Type B pancreatic cell (in vitro differentiated cells): ENCODE measurements at regions not wholly inside any gene's neighbourhood (a gene's known extent, or its start where the extent isn't known, plus 50 kb on each side); places are given as distances from the start of the nearest gene placed in this dataset.

ENCODE experiments used
- DNase-seq: peaks from one replicate; pipeline ENCODE4 v3.0.0; 2021; ENCODE audit warnings: mixed read lengths; ENCODE audit not compliant: unreplicated experiment; ENCODE audit errors: extremely low spot score
- H3K27ac Mint-ChIP-seq: 2 replicates; pipeline ENCODE4 v1.8.0; 2021; ENCODE audit warnings: mild to moderate bottlenecking, mixed read lengths
- H3K27me3 Mint-ChIP-seq: 2 replicates; pipeline ENCODE4 v1.8.0; 2021; ENCODE audit warnings: mixed read lengths
- H3K36me3 Mint-ChIP-seq: 2 replicates; pipeline ENCODE4 v1.8.0; 2021; ENCODE audit warnings: mixed read lengths
- H3K4me1 Mint-ChIP-seq: one replicate; pipeline ENCODE4 v1.8.0; 2021; ENCODE audit warnings: mixed read lengths; ENCODE audit not compliant: unreplicated experiment
- H3K4me3 Mint-ChIP-seq: 2 replicates; pipeline ENCODE4 v1.8.0; 2021; ENCODE audit warnings: mild to moderate bottlenecking, mixed read lengths
- H3K9me3 Mint-ChIP-seq: 2 replicates; pipeline ENCODE4 v1.8.0; 2021; ENCODE audit warnings: mixed read lengths
- TF ChIP-seq, protein P1 (sequence below): fragments of 200-600 bp; sonication (generic); conservative IDR thresholded peaks from 2 replicates; pipeline ENCODE4 v1.5.0; 2021; ENCODE audit warnings: antibody characterized with exemption, mild to moderate bottlenecking

DNA sequence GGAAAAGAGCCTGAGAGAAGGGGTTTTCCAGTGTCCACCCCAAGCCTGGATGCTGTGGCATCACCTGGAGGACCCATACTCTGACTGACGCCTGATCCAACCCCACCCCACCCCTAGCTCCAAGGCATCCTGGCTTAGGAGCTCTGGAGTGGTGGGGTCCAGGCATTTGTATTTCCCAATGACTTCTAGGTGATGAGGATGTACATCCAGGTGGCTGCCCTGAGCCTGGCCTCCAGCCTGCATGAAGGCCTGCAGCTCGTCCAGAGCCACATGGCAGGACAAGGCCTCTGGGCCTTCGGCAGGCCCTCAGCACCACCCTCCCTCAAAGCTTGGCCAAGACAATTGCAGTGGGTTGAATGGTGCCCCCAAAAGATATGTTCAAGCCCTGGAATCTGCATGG lies 347.5 kb downstream of the C16orf95 start:
- Mint-ChIP-seq H3K4me1 (peaks cover 13% of the 10 kb centered on the region), H3K36me3 (no peaks in the 10 kb centered on the region), H3K27me3 (peaks cover 32% of the 10 kb centered on the region), H3K27ac (no peak overlapping the region), H3K9me3 (no peaks in the 10 kb centered on the region), H3K4me3 (no peak overlapping the region)
- TF ChIP-seq, protein P1, sequence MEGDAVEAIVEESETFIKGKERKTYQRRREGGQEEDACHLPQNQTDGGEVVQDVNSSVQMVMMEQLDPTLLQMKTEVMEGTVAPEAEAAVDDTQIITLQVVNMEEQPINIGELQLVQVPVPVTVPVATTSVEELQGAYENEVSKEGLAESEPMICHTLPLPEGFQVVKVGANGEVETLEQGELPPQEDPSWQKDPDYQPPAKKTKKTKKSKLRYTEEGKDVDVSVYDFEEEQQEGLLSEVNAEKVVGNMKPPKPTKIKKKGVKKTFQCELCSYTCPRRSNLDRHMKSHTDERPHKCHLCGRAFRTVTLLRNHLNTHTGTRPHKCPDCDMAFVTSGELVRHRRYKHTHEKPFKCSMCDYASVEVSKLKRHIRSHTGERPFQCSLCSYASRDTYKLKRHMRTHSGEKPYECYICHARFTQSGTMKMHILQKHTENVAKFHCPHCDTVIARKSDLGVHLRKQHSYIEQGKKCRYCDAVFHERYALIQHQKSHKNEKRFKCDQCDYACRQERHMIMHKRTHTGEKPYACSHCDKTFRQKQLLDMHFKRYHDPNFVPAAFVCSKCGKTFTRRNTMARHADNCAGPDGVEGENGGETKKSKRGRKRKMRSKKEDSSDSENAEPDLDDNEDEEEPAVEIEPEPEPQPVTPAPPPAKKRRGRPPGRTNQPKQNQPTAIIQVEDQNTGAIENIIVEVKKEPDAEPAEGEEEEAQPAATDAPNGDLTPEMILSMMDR, result no peak
- DNase-seq, result no peak

DNA sequence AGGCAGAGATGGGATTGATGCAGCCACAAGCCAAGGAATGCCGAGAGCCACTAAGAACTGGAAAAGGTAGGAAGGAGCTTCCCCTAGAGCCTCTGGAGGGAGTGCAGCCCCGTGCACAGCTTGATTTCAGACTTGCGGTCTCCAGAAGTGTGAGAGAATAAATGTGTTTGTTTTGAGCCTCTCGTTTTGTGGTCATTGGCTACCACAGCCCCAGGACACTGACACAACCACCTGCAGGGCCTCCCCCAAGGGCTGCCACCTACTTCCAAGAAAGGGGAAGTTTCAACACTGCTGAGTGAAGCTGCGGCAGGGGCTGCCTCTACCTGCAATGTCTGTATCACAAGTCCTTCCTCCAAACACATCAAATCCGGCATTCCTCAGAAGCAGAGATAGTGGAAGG lies 346.9 kb downstream of the C16orf95 start:
- Mint-ChIP-seq H3K4me3 (no peak overlapping the region), H3K4me1 (peaks cover 15% of the 10 kb centered on the region), H3K36me3 (no peaks in the 10 kb centered on the region), H3K27me3 (peaks cover 34% of the 10 kb centered on the region), H3K9me3 (no peaks in the 10 kb centered on the region), H3K27ac (no peak overlapping the region)
- DNase-seq, result no peak
- TF ChIP-seq, protein P1, result no peak

DNA sequence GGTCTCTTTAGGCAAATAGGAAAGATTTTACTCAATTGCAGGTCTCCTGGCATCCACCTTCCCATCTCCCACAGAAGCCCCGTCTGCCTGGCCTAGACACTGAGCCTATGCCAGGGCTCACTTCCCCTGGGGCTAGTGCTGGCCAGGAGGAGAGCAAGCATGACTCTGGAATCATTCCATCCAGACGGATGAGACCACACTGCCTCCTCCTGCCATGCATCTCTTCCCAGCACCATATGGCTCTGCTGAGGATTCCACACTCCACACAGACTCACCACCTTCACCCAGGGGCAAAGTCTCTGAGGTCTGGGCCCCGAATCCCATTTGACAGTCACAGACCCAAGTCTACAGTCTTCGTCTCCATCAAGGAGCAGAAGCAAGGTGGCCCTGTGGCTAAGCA lies 346.5 kb downstream of the C16orf95 start:
- Mint-ChIP-seq H3K36me3 (no peaks in the 10 kb centered on the region), H3K27ac (no peak overlapping the region), H3K4me1 (peaks cover 15% of the 10 kb centered on the region), H3K27me3 (peaks cover 30% of the 10 kb centered on the region), H3K9me3 (no peaks in the 10 kb centered on the region), H3K4me3 (no peak overlapping the region)
- TF ChIP-seq, protein P1, result no peak
- DNase-seq, result no peak

DNA sequence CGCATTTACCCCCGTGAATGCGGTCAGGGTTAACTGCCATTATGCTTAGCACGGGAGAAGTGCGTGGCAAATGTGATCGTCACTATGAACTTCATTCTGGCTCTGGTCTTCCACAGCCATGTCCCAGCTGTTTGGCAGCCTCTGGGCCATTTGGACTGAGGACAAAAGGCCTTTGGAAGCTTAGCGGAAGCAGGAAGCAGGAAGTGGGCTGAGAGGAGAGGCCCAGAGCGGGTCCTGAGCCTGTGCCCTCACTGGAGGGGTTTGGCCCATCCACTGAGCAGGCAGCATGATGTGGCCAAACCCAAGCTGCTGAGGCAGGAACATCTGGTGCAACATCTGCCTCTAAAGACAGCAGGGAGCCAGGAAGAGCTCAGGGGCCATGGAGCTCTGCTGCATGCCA lies 345.9 kb downstream of the C16orf95 start:
- TF ChIP-seq, protein P1, result no peak
- Mint-ChIP-seq H3K4me3 (no peak overlapping the region), H3K9me3 (no peaks in the 10 kb centered on the region), H3K36me3 (no peaks in the 10 kb centered on the region), H3K27ac (no peak overlapping the region), H3K27me3 (peaks cover 28% of the 10 kb centered on the region), H3K4me1 (peaks cover 15% of the 10 kb centered on the region)
- DNase-seq, result no peak

DNA sequence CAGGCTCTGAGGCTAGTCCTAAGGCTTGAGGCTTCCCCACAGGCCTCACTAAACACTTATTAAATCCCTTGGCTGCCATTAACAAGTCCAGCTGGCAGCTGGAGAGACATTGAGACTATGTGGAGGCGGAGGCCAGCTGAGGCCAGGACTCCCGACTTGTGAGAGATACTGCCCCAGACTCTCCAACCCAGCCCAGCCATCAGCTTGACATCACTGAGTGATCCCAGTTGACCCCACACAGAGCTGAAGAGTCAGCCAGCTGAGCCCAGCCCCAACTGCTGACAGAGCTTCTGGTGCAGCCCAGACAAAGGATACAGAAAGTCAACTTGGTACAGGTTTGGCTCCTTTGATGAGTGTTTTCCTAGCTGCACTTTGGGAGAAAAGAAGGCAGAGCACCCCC lies 343.1 kb downstream of the C16orf95 start:
- H3K9me3 Mint-ChIP-seq, result no peaks in the 10 kb centered on the region
- peaks cover 10% of the 10 kb centered on the region for H3K4me1 Mint-ChIP-seq
- peaks cover 17% of the 10 kb centered on the region for H3K27me3 Mint-ChIP-seq
- H3K4me3 Mint-ChIP-seq, result no peak overlapping the region
- no peak for DNase-seq
- TF ChIP-seq, protein P1, result no peak
- no peak overlapping the region for H3K27ac Mint-ChIP-seq
- no peaks in the 10 kb centered on the region for H3K36me3 Mint-ChIP-seq

DNA sequence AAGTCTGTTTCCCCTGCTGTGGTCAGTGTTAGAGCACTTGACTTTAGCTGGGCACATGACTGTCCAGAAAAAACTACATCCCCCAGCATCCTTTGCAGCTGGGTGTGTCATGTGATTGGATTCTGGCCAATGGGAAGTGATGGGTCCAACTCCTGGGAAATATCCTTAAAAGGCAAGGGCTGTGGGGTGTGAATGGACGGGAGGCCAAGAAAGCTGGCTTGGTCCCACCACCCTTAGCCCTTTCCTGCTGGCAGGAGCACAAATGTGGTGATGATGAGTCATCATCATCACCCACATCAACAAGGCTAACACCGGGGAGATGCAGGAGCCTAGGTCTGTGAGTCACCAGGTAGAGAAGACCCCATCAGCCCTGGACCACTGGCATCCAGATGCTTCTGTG lies 341.7 kb downstream of the C16orf95 start:
- H3K27ac Mint-ChIP-seq, result no peak overlapping the region
- TF ChIP-seq, protein P1, result no peak
- no peak for DNase-seq
- no peaks in the 10 kb centered on the region for H3K36me3 Mint-ChIP-seq
- no peaks in the 10 kb centered on the region for H3K9me3 Mint-ChIP-seq
- H3K27me3 Mint-ChIP-seq, result peaks cover 25% of the 10 kb centered on the region
- peaks cover 10% of the 10 kb centered on the region for H3K4me1 Mint-ChIP-seq
- no peak overlapping the region for H3K4me3 Mint-ChIP-seq
